ENCODE measurements at regions not wholly inside any gene's neighbourhood (a gene's known extent, or its start where the extent isn't known, plus 50 kb on each side); places are given as distances from the start of the nearest gene placed in this dataset.
A peak's percentile ranks its signal among the peaks of the same experiment; 100 is the strongest.

- no peak for DNase-seq (ENCODE audit: low spot score)
Observed at GRCh38 chr5:67511911-67512310, 315.3 kb upstream of the CD180 start.

- DNase-seq (ENCODE audit: low spot score): no peak
Observed at GRCh38 chr5:67510204-67510603, 313.6 kb upstream of the CD180 start.

- no peak for DNase-seq (ENCODE audit: low spot score)
Observed at GRCh38 chr5:67509402-67510186, 313.0 kb upstream of the CD180 start.

GRCh38 chr5:67506241-67506640 is 309.6 kb upstream of the CD180 start:
- no peak for DNase-seq (ENCODE audit: low spot score)

- DNase-seq (ENCODE audit: low spot score): no peak
Observed at GRCh38 chr5:67502951-67503350, 306.4 kb upstream of the CD180 start.

GRCh38 chr5:67496051-67496450 is 299.5 kb upstream of the CD180 start:
- no peak for DNase-seq (ENCODE audit: low spot score)

- peak; percentile 38 for DNase-seq (ENCODE audit: low spot score)
Observed at GRCh38 chr5:67495072-67495471, 298.5 kb upstream of the CD180 start.

- peak; percentile 62 for DNase-seq (ENCODE audit: low spot score)
Observed at GRCh38 chr5:67494186-67494855, 297.7 kb upstream of the CD180 start.

- DNase-seq (ENCODE audit: low spot score): peak; percentile 91
Observed at GRCh38 chr5:67493676-67494075, 297.1 kb upstream of the CD180 start.

GRCh38 chr5:67490543-67491321 is 294.1 kb upstream of the CD180 start:
- no peak for DNase-seq (ENCODE audit: low spot score)

- no peak for DNase-seq (ENCODE audit: low spot score)
Observed at GRCh38 chr5:67488885-67489284, 292.3 kb upstream of the CD180 start.

GRCh38 chr5:67487862-67488261 is 291.3 kb upstream of the CD180 start:
- no peak for DNase-seq (ENCODE audit: low spot score)

- DNase-seq (ENCODE audit: low spot score): no peak
Observed at GRCh38 chr5:67483453-67484030, 286.9 kb upstream of the CD180 start.

- no peak for DNase-seq (ENCODE audit: low spot score)
Observed at GRCh38 chr5:67481362-67481761, 284.8 kb upstream of the CD180 start.

GRCh38 chr5:67478337-67478736 is 281.7 kb upstream of the CD180 start:
- DNase-seq (ENCODE audit: low spot score): no peak

- no peak for DNase-seq (ENCODE audit: low spot score)
Observed at GRCh38 chr5:67476995-67477394, 280.4 kb upstream of the CD180 start.

GRCh38 chr5:67476531-67476930 is 279.9 kb upstream of the CD180 start:
- no peak for DNase-seq (ENCODE audit: low spot score)

GRCh38 chr5:67475489-67475888 is 278.9 kb upstream of the CD180 start:
- no peak for DNase-seq (ENCODE audit: low spot score)

GRCh38 chr5:67474597-67475238 is 278.1 kb upstream of the CD180 start:
- DNase-seq (ENCODE audit: low spot score): no peak

GRCh38 chr5:67467110-67467509 is 270.5 kb upstream of the CD180 start:
- DNase-seq (ENCODE audit: low spot score): no peak

GRCh38 chr5:67465537-67466207 is 269.1 kb upstream of the CD180 start:
- DNase-seq (ENCODE audit: low spot score): no peak

Data from globus pallidus (tissue), 1 donor.